Activated CD8-positive, alpha-beta memory T cell treated with anti-CD3 and anti-CD28 coated beads, Interleukin-2, amount 10 ng/mL, durations not matched to agents 7 days and 5 days (primary cell): ENCODE measurements at regions not wholly inside any gene's neighbourhood (a gene's known extent, or its start where the extent isn't known, plus 50 kb on each side); places are given as distances from the start of the nearest gene placed in this dataset.
A peak's percentile ranks its signal among the peaks of the same experiment; 100 is the strongest.

Experiments
- ATAC-seq: fragments of 150-1000 bp; cut with Tn5 transposase; one replicate; pipeline ENCODE4 v1.10.0; 2021; ENCODE audit warnings: moderate library complexity
- CTCF ChIA-PET: fragments of 350-600 bp; sonication (Branson Sonifier 250); formaldehyde crosslinking; loops from one replicate; lab custom pipeline; 2021; ENCODE audit warnings: antibody characterized with exemption; lab: Charles Lee
- DNase-seq: peaks from one replicate; pipeline ENCODE4 v3.0.0-alpha.2; 2020
- H3K27ac Mint-ChIP-seq: one replicate; pipeline ENCODE4 v1.8.0; 2021; ENCODE audit warnings: mild to moderate bottlenecking, mixed read lengths
- H3K27me3 Mint-ChIP-seq: one replicate; pipeline ENCODE4 v1.8.0; 2021; ENCODE audit warnings: mixed read lengths
- H3K36me3 Mint-ChIP-seq: one replicate; pipeline ENCODE4 v1.8.0; 2021; ENCODE audit warnings: mild to moderate bottlenecking, mixed read lengths
- H3K4me1 Mint-ChIP-seq: one replicate; pipeline ENCODE4 v1.8.0; 2021; ENCODE audit warnings: mixed read lengths
- H3K4me3 Mint-ChIP-seq: one replicate; pipeline ENCODE4 v1.8.0; 2021; ENCODE audit warnings: mild to moderate bottlenecking, moderate library complexity, mixed read lengths
- H3K9me3 Mint-ChIP-seq: one replicate; pipeline ENCODE4 v1.8.0; 2022; ENCODE audit warnings: low read depth, mixed read lengths

DNA sequence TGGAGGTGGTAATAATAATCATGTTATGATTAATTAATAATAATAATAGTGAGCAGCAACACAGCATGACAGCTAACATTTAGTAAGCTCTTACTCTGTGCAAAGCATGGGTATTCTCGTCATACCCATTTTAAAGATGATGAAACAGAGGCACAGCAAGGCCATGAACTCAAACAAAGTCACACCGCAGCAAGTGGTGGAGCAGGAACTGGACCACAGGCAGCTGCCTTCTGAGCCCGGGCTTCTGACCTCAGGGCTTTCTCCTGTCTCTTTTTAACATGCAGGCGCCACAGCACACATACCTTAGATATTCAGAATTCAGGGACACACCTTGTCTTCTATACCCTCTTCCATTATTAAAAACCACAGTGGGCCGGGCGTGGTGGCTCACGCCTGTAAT, 50.7 kb upstream of the SPATA12 start:
- CTCF ChIA-PET, result no interaction called here
- no peak overlapping the region for H3K27ac Mint-ChIP-seq
- H3K27me3 Mint-ChIP-seq, result peaks cover 7% of the 10 kb centered on the region
- no peaks in the 10 kb centered on the region for H3K36me3 Mint-ChIP-seq
- H3K4me3 Mint-ChIP-seq, result no peak overlapping the region
- DNase-seq, result no peak
- peaks cover 13% of the 10 kb centered on the region for H3K4me1 Mint-ChIP-seq
- no peak for ATAC-seq
- H3K9me3 Mint-ChIP-seq, result no peaks in the 10 kb centered on the region

DNA sequence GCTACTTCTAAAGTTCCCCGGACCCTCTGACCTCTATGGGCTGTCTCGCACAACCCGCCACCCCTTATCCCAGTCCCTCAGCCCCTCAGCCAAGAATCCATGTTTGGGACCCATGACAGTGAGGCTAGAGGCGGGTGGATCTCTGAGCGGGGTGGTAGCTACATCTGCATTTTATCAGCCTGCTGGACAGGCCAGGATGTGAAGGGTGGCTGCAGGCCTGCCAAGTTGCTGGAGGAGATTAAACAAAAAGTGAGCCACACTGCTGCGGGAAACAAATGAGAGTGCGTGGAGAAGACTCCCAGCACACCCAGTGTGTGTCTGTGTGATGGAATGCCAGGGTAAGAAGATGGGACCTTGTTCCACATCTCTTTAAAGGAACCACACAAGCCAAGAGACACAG, 51.1 kb upstream of the SPATA12 start:
- ATAC-seq (no peak), DNase-seq (no peak)
- H3K27me3 Mint-ChIP-seq, result peaks cover 8% of the 10 kb centered on the region
- H3K4me1 Mint-ChIP-seq, result peaks cover 13% of the 10 kb centered on the region
- CTCF ChIA-PET, result no interaction called here
- H3K27ac Mint-ChIP-seq, result no peak overlapping the region
- no peaks in the 10 kb centered on the region for H3K36me3 Mint-ChIP-seq
- H3K4me3 Mint-ChIP-seq, result no peak overlapping the region
- H3K9me3 Mint-ChIP-seq, result no peaks in the 10 kb centered on the region

DNA sequence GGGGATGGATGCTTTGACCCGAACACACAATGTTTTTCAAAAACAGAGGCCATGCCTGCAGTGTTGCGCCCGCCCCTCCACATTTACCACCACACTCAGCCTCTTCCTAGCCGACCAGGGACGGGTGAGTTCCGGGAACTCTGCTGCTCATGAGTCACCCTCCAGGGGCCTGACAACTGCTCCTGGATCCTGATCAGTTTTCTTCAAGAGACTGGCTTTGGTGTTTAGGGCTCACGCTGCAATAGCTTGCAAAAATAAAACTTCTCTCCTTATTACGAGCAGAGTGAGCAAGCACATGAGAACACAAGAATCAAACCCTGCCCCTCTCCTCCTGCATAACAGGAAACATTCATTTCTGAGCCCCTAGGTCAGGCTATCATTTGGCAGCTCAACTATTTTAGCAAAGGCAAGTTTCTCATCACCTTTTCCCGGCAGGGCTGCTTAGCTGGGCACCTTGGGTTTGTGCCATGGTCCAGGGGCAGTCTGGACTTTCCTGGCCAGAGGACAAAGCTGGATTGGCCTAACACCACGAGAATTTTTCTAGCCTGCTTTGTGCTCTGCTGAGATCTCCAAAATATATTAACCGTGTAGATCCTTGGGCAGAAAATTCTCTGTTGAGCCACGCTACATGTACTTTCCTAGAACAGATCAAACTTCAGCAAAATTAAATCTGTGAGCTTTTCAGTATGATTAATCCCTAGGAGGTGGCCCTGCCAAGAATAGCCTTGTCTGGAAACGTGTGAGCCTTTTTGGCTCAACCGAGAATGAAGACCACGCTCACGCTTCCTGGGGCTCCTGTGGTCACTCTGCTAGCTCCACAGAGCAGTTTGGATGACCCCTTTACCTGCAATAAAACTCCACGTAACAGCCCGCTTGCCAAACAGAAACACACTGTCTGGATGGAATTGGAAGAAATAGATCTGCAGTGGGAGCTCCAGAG, 52.7 kb upstream of the SPATA12 start:
- no peak for DNase-seq
- peak; percentile 71 for ATAC-seq
- Mint-ChIP-seq H3K4me3 (no peak overlapping the region), H3K4me1 (peaks cover 13% of the 10 kb centered on the region), H3K9me3 (no peaks in the 10 kb centered on the region), H3K36me3 (no peaks in the 10 kb centered on the region), H3K27me3 (peaks cover 11% of the 10 kb centered on the region), H3K27ac (peak overlapping the region; percentile 52)
- CTCF ChIA-PET, result interaction anchor here (1.1 to 1.6 kb wide), 4 partner anchors 11 to 19 kb away, joined by 3 read pairs; no protein-coding TSS in a partner anchor

DNA sequence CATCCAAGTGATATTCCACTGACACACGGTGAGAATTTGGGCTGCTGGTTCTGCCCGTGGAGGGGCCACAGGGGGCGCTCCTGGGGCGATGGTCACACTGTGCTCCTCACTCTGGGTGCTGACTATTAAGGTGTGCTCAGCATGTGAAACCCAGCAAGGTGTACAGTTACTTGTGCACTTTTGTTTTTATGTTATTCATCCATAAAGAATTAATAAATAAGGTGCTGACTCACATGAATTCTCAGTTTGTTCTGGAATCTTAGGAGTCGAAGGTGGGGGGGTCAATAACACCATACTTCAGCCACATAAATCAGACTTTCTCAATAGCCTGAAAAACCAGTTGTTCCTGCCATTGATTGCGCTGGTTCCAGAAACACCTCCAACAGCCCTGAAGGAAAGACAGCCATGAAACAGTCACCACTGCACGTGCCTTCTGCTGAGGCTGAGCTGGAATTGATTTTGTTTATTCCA, 53.5 kb upstream of the SPATA12 start:
- peaks cover 13% of the 10 kb centered on the region for H3K4me1 Mint-ChIP-seq
- DNase-seq, result no peak
- CTCF ChIA-PET, result interaction anchor here (0.7 to 1.2 kb wide), 3 partner anchors 10 to 12 kb away, joined by 3 read pairs; no protein-coding TSS in a partner anchor

DNA sequence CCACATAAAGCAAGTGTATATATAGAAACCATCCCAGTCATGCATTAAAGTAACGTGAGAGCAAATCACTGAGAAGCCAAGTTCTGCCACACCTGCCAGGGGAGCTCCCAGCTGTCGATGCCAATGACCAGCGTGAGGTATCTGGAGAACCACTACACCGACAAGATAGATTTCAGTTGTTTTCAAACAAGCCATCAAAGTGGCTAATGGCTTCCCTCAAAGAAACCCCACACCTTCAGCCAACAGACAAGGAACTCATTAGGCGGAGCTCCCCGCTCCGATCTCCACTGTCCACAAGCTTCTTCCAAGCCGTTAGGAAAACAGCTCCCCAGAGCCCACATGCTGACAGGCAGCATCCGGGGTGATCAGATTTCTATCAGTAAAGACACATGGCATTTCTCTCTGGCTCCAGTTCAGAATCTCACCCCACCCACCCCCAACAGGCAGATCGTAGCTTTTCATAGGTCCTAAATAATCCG, 54.2 kb upstream of the SPATA12 start:
- CTCF ChIA-PET, result interaction anchor here (0.7 kb wide), 1 partner anchor 10 kb away, joined by 3 read pairs; no protein-coding TSS in a partner anchor
- DNase-seq (no peak), ATAC-seq (no peak)
- Mint-ChIP-seq H3K4me3 (no peak overlapping the region), H3K36me3 (no peaks in the 10 kb centered on the region), H3K9me3 (no peaks in the 10 kb centered on the region), H3K27me3 (peaks cover 11% of the 10 kb centered on the region), H3K4me1 (peaks cover 13% of the 10 kb centered on the region), H3K27ac (no peak overlapping the region)

More for the DNA sequence above, 53.5 kb upstream of the SPATA12 start:
- peaks cover 11% of the 10 kb centered on the region for H3K27me3 Mint-ChIP-seq
- H3K27ac Mint-ChIP-seq, result no peak overlapping the region
- ATAC-seq, result no peak
- H3K36me3 Mint-ChIP-seq, result no peaks in the 10 kb centered on the region
- no peak overlapping the region for H3K4me3 Mint-ChIP-seq
- H3K9me3 Mint-ChIP-seq, result no peaks in the 10 kb centered on the region

DNA sequence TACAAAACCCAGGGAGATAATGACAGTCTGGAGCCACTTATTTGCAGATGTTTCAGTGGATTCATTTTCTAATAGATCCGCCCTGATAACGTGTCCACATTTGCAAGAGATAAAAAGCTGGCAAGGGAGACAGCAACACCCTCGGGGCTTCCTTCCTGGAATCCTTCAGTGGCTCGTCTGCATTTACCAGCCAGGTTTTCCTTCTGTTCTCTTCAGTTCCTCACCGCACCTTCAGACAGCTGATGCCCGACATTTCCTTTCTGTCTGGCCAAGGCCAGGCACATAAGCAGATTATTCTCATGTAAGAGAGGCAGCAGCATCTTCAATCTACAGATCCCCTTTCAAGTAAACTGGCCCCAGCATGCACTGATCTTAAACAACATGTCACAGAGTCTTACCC, 56.2 kb upstream of the SPATA12 start:
- no peak for ATAC-seq
- CTCF ChIA-PET, result interaction anchor here (2.0 kb wide), 1 partner anchor 9 kb away, joined by 10 read pairs; no protein-coding TSS in a partner anchor

DNA sequence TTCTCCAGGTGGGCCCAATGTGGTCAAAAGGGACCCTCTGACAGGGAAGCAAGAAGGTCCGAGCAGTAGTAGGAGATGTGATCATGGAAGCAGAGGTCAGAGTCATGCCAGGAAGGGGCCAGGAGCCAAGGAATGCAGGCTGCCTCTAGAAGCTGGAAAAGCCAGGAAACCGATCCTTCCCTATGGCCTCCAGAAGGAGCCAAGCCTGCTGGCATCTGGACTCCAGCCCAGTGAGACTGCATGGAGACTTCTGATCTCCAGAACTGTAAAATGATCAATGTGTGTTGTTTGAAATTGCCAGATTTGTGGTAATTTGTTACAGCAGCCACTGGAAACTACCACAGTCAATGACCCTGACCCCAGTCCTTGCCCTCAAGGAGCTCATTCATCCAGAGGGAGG, 56.8 kb upstream of the SPATA12 start:
- Mint-ChIP-seq H3K36me3 (no peaks in the 10 kb centered on the region), H3K27ac (no peak overlapping the region), H3K4me3 (no peak overlapping the region), H3K27me3 (peaks cover 11% of the 10 kb centered on the region), H3K4me1 (peaks cover 13% of the 10 kb centered on the region), H3K9me3 (no peaks in the 10 kb centered on the region)
- CTCF ChIA-PET, result interaction anchor here (0.7 to 2.0 kb wide), 2 partner anchors 8 to 393 kb away, joined by 3 to 10 read pairs; no protein-coding TSS in a partner anchor
- ATAC-seq (no peak), DNase-seq (no peak)

More for the DNA sequence above, 56.2 kb upstream of the SPATA12 start:
- Mint-ChIP-seq H3K36me3 (no peaks in the 10 kb centered on the region), H3K27me3 (peaks cover 11% of the 10 kb centered on the region), H3K9me3 (no peaks in the 10 kb centered on the region), H3K4me1 (peaks cover 13% of the 10 kb centered on the region), H3K4me3 (no peak overlapping the region), H3K27ac (no peak overlapping the region)
- DNase-seq, result no peak

DNA sequence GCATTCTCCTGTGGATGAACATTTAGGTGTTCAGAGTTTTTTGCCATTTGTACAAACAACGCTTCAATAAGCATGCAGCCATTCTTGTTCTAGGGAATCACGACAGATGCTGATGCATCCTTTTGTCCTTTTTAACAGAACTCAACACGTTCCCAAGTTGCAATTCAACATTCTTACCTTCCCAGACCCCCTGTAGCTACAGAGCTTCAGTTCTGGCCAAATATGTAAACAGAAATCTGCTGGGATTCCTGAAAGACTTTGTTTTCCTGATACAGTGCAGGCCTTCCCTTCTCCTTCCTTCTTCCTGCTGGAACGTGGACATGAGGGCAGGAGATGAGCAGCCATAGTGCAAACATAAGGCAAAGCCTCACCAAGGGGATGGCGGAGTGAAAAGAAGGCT, 59.1 kb upstream of the SPATA12 start:
- CTCF ChIA-PET, result interaction anchor here (2.2 kb wide), 1 partner anchor 12 kb away, joined by 6 read pairs; no protein-coding TSS in a partner anchor
- Mint-ChIP-seq H3K27ac (no peak overlapping the region), H3K4me3 (no peak overlapping the region), H3K4me1 (no peaks in the 10 kb centered on the region), H3K9me3 (no peaks in the 10 kb centered on the region), H3K27me3 (peaks cover 11% of the 10 kb centered on the region), H3K36me3 (no peaks in the 10 kb centered on the region)
- DNase-seq (no peak), ATAC-seq (no peak)

DNA sequence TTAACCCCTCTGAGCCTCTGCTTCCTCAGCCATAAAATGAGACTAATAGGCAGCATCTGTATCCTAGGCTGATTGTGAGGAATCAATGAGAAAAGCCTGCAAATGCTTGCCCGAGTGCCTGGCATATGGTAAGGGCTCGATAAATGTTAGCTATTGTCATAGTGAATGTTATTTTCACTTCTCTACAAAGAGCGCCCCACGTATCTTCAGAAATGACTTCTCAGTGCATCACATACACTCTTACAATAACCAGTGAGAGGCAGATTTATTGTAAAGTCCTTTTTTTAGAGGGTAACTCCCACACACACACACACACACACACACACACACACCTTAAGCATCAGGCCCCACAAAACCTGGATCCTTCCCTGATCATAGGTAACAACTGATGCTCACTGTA, 60.5 kb upstream of the SPATA12 start:
- H3K36me3 Mint-ChIP-seq, result peaks cover 2% of the 10 kb centered on the region
- H3K4me1 Mint-ChIP-seq, result peaks cover 3% of the 10 kb centered on the region
- ATAC-seq (no peak), DNase-seq (no peak)
- peaks cover 7% of the 10 kb centered on the region for H3K27me3 Mint-ChIP-seq
- CTCF ChIA-PET, result interaction anchor here (1.1 to 2.2 kb wide), 3 partner anchors 11 to 122 kb away, joined by 3 to 6 read pairs (median 3); no protein-coding TSS in a partner anchor
- H3K9me3 Mint-ChIP-seq, result no peaks in the 10 kb centered on the region
- no peak overlapping the region for H3K4me3 Mint-ChIP-seq
- H3K27ac Mint-ChIP-seq, result no peak overlapping the region

DNA sequence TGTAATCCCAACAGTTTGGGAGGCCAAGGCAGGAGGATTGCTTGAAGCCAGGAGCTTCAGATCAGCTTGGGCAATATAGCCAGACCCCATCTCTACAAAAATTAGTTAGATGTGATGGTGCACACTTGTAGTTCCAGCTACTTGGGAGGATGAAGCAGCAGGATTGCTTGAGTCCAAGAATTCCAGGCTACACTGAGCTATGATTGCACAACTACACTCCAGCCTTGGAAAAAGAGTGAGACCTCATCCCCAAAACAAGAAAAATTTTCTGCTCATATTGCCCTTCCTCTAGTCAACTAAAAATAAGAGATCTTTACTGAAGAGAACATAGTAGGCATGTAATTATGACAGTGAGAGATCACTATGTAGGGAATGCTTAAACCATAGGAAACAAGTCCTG, 60.9 kb upstream of the SPATA12 start:
- CTCF ChIA-PET, result interaction anchor here (1.1 to 2.2 kb wide), 3 partner anchors 10 to 122 kb away, joined by 3 to 6 read pairs (median 3); no protein-coding TSS in a partner anchor
- H3K27ac Mint-ChIP-seq, result no peak overlapping the region
- H3K36me3 Mint-ChIP-seq, result peaks cover 2% of the 10 kb centered on the region
- H3K9me3 Mint-ChIP-seq, result no peaks in the 10 kb centered on the region
- no peak for ATAC-seq
- peaks cover 11% of the 10 kb centered on the region for H3K27me3 Mint-ChIP-seq
- H3K4me1 Mint-ChIP-seq, result peaks cover 3% of the 10 kb centered on the region
- H3K4me3 Mint-ChIP-seq, result no peak overlapping the region
- no peak for DNase-seq

DNA sequence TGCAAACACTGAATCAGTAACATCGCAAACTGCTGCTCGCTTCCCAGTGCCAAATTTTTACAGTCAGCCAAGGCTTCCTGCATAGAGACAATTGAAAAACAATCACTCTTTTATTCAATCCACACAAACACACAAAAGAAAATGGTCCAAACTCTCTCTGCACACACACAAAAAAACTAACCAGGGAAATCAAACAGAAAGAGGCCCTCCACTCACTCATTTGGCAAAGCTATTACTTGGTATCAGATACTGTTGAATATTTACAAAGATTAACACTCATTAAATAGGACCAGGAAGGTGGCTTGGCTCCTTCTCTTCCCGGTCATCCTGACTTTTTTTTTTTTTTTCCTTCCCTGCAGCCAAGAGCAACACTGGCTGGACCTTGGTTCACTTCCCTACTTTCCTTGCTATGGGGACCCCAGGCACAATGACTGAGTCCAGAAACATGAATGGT, 62.4 kb upstream of the SPATA12 start:
- CTCF ChIA-PET, result interaction anchor here (2.1 kb wide), 1 partner anchor 9 kb away, joined by 7 read pairs; no protein-coding TSS in a partner anchor
- H3K4me3 Mint-ChIP-seq, result no peak overlapping the region
- no peaks in the 10 kb centered on the region for H3K9me3 Mint-ChIP-seq
- H3K27ac Mint-ChIP-seq, result no peak overlapping the region
- H3K36me3 Mint-ChIP-seq, result peaks cover 2% of the 10 kb centered on the region
- peaks cover 9% of the 10 kb centered on the region for H3K27me3 Mint-ChIP-seq
- DNase-seq (no peak), ATAC-seq (no peak)
- peaks cover 3% of the 10 kb centered on the region for H3K4me1 Mint-ChIP-seq

DNA sequence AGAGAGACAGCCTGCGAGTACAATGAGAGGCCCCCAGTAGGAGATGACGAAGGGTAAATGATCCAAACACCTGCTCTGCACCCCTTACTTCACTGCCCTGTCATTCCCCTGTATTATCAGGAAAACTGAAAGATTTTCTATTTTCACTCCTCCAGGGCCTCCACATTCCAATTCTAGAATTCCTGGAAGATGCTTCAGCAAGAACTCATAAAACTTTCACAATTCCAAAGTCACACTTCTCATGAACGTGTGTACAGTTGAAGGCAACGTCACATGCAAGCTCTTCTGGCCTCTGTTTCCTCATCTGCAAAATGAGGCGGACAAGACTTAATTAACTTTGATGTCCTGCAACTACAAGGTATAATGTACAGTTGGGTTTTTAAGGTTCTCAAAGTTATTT, 62.8 kb upstream of the SPATA12 start:
- peaks cover 2% of the 10 kb centered on the region for H3K36me3 Mint-ChIP-seq
- H3K9me3 Mint-ChIP-seq, result no peaks in the 10 kb centered on the region
- H3K4me3 Mint-ChIP-seq, result no peak overlapping the region
- peaks cover 3% of the 10 kb centered on the region for H3K4me1 Mint-ChIP-seq
- H3K27ac Mint-ChIP-seq, result no peak overlapping the region
- CTCF ChIA-PET, result interaction anchor here (0.6 to 2.1 kb wide), 2 partner anchors 9 to 657 kb away, joined by 3 to 7 read pairs; no protein-coding TSS in a partner anchor
- DNase-seq, result no peak
- no peak for ATAC-seq
- peaks cover 9% of the 10 kb centered on the region for H3K27me3 Mint-ChIP-seq

DNA sequence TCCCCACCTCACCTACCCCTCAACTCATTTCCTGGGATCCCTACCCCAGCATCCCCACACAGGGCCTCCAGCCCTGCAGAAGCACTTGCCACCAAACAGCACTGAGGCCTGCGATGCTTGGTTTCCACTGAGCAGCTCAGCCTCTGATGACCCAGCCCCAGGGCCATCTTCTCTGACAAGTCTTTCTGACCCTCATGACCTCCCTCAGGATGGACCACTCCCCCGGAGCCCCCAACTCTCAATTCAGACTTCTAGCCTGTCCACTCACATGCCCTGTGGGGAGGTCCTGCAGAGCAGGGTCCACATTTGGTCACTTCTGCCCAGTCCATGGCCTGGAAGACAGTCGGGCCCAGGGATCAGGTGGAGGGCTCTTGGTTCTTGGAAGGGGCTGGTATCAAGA, 63.4 kb upstream of the SPATA12 start:
- peaks cover 10% of the 10 kb centered on the region for H3K27me3 Mint-ChIP-seq
- DNase-seq (no peak), ATAC-seq (no peak)
- H3K4me1 Mint-ChIP-seq, result peaks cover 3% of the 10 kb centered on the region
- H3K4me3 Mint-ChIP-seq, result no peak overlapping the region
- CTCF ChIA-PET, result interaction anchor here (0.6 to 2.1 kb wide), 4 partner anchors 8 to 656 kb away, joined by 3 to 7 read pairs (median 3); no protein-coding TSS in a partner anchor
- H3K9me3 Mint-ChIP-seq, result no peaks in the 10 kb centered on the region
- H3K36me3 Mint-ChIP-seq, result peaks cover 2% of the 10 kb centered on the region
- H3K27ac Mint-ChIP-seq, result no peak overlapping the region
